SK-N-SH treated with all-trans-retinoic acid at 6 μM for 48 hours (cell line): ENCODE measurements at regions not wholly inside any gene's neighbourhood (a gene's known extent, or its start where the extent isn't known, plus 50 kb on each side); places are given as distances from the start of the nearest gene placed in this dataset.

Source experiments
- ATAC-seq: fragments of 200-7000 bp; cut with Tn5 transposase; 3 replicates; pipeline ENCODE4 v1.9.1; 2020; ENCODE audit warnings: mild to moderate bottlenecking, moderate library complexity
- ARNTL ChIP-seq: fragments of 450-650 bp; formaldehyde crosslinking; IDR thresholded peaks from 2 replicates; pipeline ENCODE4 v1.5.0; 2020; ENCODE audit warnings: low read depth, mild to moderate bottlenecking, moderate library complexity, borderline replicate concordance
- BACH2 ChIP-seq: fragments of 250-450 bp; sonication (Bioruptor Pico); IDR thresholded peaks from 2 replicates; pipeline ENCODE4 v1.9.0; 2021; ENCODE audit warnings: mild to moderate bottlenecking, borderline replicate concordance
- CSDC2 ChIP-seq: fragments of 250-450 bp; sonication (Bioruptor Pico); IDR thresholded peaks from 2 replicates; pipeline ENCODE4 v1.5.0; 2020; ENCODE audit warnings: mild to moderate bottlenecking, moderate library complexity
- ESRRG ChIP-seq: fragments of 250-450 bp; sonication (Bioruptor Pico); IDR thresholded peaks from 2 replicates; pipeline ENCODE4 v1.6.1; 2021; ENCODE audit warnings: mild to moderate bottlenecking
- GLIS3 ChIP-seq: fragments of 250-450 bp; sonication (Bioruptor Pico); IDR thresholded peaks from 2 replicates; pipeline ENCODE4 v1.5.0; 2020; ENCODE audit warnings: mild to moderate bottlenecking, moderate library complexity
- ISL1 ChIP-seq: fragments of 250-450 bp; sonication (Bioruptor Pico); IDR thresholded peaks from 2 replicates; pipeline ENCODE4 v2.1.2; 2022; ENCODE audit warnings: mild to moderate bottlenecking, moderate library complexity
- PPARA ChIP-seq: fragments of 250-450 bp; sonication (Bioruptor Pico); IDR thresholded peaks from 2 replicates; pipeline ENCODE4 v1.5.0; 2020; ENCODE audit warnings: mild to moderate bottlenecking, borderline replicate concordance
- SNAI2 ChIP-seq: fragments of 250-450 bp; sonication (Bioruptor Pico); IDR thresholded peaks from 2 replicates; pipeline ENCODE4 v1.5.0; 2020; ENCODE audit warnings: mild to moderate bottlenecking, moderate library complexity
- TOX ChIP-seq: fragments of 250-450 bp; sonication (Bioruptor Pico); IDR thresholded peaks from 2 replicates; pipeline ENCODE4 v1.8.0; 2021; ENCODE audit warnings: mild to moderate bottlenecking, moderate library complexity, borderline replicate concordance
- ZFP30 ChIP-seq: fragments of 450-650 bp; formaldehyde crosslinking; IDR thresholded peaks from 2 replicates; pipeline ENCODE4 v1.5.0; 2022; ENCODE audit warnings: mild to moderate bottlenecking, moderate library complexity
- ZNF70 ChIP-seq: fragments of 450-650 bp; formaldehyde crosslinking; IDR thresholded peaks from 2 replicates; pipeline ENCODE4 v1.5.0; 2020; ENCODE audit warnings: mild to moderate bottlenecking, moderate library complexity
- ZNF8 ChIP-seq: fragments of 450-650 bp; formaldehyde crosslinking; IDR thresholded peaks from 2 replicates; pipeline ENCODE4 v1.5.0; 2020; ENCODE audit warnings: mild to moderate bottlenecking, moderate library complexity
- TF ChIP-seq, protein P1 (sequence below): fragments of 250-450 bp; sonication (Bioruptor Pico); IDR thresholded peaks from 2 replicates; pipeline ENCODE4 v1.8.0; 2021; ENCODE audit warnings: low read depth, mild to moderate bottlenecking, moderate library complexity, borderline replicate concordance
- TF ChIP-seq, protein P2 (sequence below): fragments of 250-450 bp; sonication (Bioruptor Pico); IDR thresholded peaks from 2 replicates; pipeline ENCODE4 v1.5.1; 2021; ENCODE audit warnings: mild to moderate bottlenecking, moderate library complexity
- TF ChIP-seq, protein P3 (sequence below): fragments of 250-450 bp; sonication (Bioruptor Pico); IDR thresholded peaks from 2 replicates; pipeline ENCODE4 v1.8.0; 2020; ENCODE audit warnings: mild to moderate bottlenecking, moderate library complexity, borderline replicate concordance
- TF ChIP-seq, protein P4 (sequence below): fragments of 250-450 bp; sonication (Bioruptor Pico); IDR thresholded peaks from 2 replicates; pipeline ENCODE4 v1.5.1; 2020; ENCODE audit warnings: low read depth, mild to moderate bottlenecking, moderate library complexity
- TF ChIP-seq, protein P5 (sequence below): fragments of 250-450 bp; sonication (Bioruptor Pico); IDR thresholded peaks from 2 replicates; pipeline ENCODE4 v1.5.0; 2020; ENCODE audit warnings: mild to moderate bottlenecking, moderate library complexity

DNA sequence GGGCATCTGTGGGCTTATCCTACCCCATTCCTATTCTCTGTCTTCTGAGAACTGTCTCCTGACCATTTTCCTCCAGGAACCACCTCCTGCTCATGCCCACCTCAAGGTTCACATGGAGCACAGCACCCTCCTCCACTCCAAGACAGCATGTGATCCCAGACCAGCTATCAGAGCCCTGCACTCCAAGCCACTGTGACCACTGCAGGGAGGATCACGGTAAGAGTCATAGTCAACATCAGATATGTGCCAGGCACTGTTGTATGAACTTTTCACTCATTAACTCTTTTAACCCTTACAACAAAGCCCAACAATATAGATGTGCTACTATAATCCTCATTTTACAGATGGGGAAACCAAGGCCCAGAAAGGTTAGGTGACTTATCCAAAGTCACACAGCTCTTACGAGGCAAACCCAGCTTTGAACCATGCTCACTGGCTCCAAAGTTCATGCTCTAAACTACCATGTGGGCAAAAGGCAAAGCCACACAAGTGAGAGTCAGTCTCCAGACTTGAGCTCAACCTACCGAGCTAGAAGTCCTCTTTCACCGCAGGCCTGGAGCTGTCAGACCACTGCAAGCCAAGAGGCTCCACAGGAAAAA is 115.1 kb upstream of the IQSEC1 start (continued):
- TF ChIP-seq, protein P1, sequence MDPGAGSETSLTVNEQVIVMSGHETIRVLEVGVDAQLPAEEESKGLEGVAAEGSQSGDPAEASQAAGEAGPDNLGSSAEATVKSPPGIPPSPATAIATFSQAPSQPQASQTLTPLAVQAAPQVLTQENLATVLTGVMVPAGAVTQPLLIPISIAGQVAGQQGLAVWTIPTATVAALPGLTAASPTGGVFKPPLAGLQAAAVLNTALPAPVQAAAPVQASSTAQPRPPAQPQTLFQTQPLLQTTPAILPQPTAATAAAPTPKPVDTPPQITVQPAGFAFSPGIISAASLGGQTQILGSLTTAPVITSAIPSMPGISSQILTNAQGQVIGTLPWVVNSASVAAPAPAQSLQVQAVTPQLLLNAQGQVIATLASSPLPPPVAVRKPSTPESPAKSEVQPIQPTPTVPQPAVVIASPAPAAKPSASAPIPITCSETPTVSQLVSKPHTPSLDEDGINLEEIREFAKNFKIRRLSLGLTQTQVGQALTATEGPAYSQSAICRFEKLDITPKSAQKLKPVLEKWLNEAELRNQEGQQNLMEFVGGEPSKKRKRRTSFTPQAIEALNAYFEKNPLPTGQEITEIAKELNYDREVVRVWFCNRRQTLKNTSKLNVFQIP (CRISPR knock-in tag), result no peak
- TF ChIP-seq ESRRG (no peak), GLIS3 (CRISPR knock-in tag) (no peak), SNAI2 (CRISPR knock-in tag) (no peak)
- TF ChIP-seq, protein P2, sequence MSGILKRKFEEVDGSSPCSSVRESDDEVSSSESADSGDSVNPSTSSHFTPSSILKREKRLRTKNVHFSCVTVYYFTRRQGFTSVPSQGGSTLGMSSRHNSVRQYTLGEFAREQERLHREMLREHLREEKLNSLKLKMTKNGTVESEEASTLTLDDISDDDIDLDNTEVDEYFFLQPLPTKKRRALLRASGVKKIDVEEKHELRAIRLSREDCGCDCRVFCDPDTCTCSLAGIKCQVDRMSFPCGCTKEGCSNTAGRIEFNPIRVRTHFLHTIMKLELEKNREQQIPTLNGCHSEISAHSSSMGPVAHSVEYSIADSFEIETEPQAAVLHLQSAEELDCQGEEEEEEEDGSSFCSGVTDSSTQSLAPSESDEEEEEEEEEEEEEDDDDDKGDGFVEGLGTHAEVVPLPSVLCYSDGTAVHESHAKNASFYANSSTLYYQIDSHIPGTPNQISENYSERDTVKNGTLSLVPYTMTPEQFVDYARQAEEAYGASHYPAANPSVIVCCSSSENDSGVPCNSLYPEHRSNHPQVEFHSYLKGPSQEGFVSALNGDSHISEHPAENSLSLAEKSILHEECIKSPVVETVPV (CRISPR knock-in tag), result no peak
- TF ChIP-seq, protein P3, sequence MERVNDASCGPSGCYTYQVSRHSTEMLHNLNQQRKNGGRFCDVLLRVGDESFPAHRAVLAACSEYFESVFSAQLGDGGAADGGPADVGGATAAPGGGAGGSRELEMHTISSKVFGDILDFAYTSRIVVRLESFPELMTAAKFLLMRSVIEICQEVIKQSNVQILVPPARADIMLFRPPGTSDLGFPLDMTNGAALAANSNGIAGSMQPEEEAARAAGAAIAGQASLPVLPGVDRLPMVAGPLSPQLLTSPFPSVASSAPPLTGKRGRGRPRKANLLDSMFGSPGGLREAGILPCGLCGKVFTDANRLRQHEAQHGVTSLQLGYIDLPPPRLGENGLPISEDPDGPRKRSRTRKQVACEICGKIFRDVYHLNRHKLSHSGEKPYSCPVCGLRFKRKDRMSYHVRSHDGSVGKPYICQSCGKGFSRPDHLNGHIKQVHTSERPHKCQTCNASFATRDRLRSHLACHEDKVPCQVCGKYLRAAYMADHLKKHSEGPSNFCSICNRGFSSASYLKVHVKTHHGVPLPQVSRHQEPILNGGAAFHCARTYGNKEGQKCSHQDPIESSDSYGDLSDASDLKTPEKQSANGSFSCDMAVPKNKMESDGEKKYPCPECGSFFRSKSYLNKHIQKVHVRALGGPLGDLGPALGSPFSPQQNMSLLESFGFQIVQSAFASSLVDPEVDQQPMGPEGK (CRISPR knock-in tag), result no peak
- TF ChIP-seq, all 23 proteins: peak for 0

DNA sequence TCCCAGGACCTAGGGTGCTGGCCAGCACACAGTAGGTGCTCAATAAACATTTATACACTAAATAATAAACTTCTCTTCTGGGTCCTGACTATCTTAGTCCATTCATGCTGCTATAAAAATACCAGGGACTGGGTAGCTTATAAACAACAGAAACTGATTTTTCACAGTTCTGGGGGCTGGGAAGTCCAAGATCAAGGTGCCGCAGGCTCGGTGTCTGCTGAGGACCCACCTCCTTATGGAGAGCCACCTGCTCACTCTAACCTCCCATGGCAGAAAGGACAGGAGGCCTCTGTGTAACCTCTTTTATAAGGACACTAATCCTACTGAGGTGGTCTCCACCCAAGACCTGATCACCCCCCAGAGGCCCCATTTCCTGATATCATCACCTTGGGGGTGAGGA is 114.4 kb upstream of the IQSEC1 start:
- no peak for ATAC-seq
- TF ChIP-seq SNAI2 (CRISPR knock-in tag), result no peak
- no peak for TF ChIP-seq BACH2
- TF ChIP-seq ESRRG, result no peak
- TF ChIP-seq, protein P4, sequence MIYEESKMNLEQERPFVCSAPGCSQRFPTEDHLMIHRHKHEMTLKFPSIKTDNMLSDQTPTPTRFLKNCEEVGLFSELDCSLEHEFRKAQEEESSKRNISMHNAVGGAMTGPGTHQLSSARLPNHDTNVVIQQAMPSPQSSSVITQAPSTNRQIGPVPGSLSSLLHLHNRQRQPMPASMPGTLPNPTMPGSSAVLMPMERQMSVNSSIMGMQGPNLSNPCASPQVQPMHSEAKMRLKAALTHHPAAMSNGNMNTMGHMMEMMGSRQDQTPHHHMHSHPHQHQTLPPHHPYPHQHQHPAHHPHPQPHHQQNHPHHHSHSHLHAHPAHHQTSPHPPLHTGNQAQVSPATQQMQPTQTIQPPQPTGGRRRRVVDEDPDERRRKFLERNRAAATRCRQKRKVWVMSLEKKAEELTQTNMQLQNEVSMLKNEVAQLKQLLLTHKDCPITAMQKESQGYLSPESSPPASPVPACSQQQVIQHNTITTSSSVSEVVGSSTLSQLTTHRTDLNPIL (CRISPR knock-in tag), result no peak
- TF ChIP-seq ZFP30 (CRISPR knock-in tag), result no peak
- no peak for TF ChIP-seq ISL1 (CRISPR knock-in tag)
- TF ChIP-seq TOX (CRISPR knock-in tag), result no peak

DNA sequence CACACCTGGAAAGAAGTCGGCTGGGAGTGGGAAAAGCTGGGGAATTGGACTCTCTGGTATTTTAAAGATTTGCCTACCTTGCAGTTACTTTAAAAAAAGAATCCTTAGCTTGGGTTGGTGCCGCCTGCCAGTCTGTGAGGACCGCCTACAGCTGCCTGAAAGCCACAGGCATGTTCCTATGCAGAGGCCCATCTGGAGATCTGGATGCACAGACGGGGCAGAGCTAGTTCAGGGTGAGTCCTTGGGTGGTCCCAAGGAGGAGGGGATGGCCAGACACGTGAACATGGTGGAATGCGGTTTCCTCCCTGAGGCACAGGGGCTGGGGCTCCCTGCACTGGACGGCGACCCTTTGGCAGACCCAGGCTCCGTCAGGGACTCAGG is 113.2 kb upstream of the IQSEC1 start:
- no peak for ATAC-seq

More for the DNA sequence above, 113.2 kb upstream of the IQSEC1 start:
- TF ChIP-seq, protein P3 (CRISPR knock-in tag), result no peak
- no peak for TF ChIP-seq ZNF8 (CRISPR knock-in tag)
- TF ChIP-seq, protein P5, sequence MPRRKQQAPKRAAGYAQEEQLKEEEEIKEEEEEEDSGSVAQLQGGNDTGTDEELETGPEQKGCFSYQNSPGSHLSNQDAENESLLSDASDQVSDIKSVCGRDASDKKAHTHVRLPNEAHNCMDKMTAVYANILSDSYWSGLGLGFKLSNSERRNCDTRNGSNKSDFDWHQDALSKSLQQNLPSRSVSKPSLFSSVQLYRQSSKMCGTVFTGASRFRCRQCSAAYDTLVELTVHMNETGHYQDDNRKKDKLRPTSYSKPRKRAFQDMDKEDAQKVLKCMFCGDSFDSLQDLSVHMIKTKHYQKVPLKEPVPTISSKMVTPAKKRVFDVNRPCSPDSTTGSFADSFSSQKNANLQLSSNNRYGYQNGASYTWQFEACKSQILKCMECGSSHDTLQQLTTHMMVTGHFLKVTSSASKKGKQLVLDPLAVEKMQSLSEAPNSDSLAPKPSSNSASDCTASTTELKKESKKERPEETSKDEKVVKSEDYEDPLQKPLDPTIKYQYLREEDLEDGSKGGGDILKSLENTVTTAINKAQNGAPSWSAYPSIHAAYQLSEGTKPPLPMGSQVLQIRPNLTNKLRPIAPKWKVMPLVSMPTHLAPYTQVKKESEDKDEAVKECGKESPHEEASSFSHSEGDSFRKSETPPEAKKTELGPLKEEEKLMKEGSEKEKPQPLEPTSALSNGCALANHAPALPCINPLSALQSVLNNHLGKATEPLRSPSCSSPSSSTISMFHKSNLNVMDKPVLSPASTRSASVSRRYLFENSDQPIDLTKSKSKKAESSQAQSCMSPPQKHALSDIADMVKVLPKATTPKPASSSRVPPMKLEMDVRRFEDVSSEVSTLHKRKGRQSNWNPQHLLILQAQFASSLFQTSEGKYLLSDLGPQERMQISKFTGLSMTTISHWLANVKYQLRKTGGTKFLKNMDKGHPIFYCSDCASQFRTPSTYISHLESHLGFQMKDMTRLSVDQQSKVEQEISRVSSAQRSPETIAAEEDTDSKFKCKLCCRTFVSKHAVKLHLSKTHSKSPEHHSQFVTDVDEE, result no peak
- TF ChIP-seq GLIS3 (CRISPR knock-in tag), result no peak
- TF ChIP-seq, protein P4 (CRISPR knock-in tag), result no peak
- TF ChIP-seq ZNF70 (CRISPR knock-in tag), result no peak
- no peak for TF ChIP-seq PPARA
- TF ChIP-seq CSDC2, result no peak
- no peak for TF ChIP-seq ARNTL
- TF ChIP-seq, protein P1 (CRISPR knock-in tag), result no peak
- TF ChIP-seq BACH2, result no peak
- TF ChIP-seq ZFP30 (CRISPR knock-in tag), result no peak
- TF ChIP-seq, protein P2 (CRISPR knock-in tag), result no peak
- TF ChIP-seq, all 23 proteins: peak for 0
